OCI-LY1 (cell line): ENCODE measurements at regions not wholly inside any gene's neighbourhood (a gene's known extent, or its start where the extent isn't known, plus 50 kb on each side); places are given as distances from the start of the nearest gene placed in this dataset.

Experiments
- H2AFZ ChIP-seq: fragments of 200-600 bp; sonication (generic), shearing (Covaris generic); 2 replicates; pipeline ENCODE4 v1.6.0; 2014; ENCODE audit warnings: antibody characterized with exemption, mild to moderate bottlenecking, low read length
- H3F3A ChIP-seq: fragments of 200-600 bp; sonication (generic), shearing (Covaris generic); 2 replicates; pipeline ENCODE4 v1.6.0; 2014; ENCODE audit warnings: mild to moderate bottlenecking, antibody characterized with exemption, low read length, moderate library complexity; ENCODE audit not compliant: insufficient read depth
- H3K27ac ChIP-seq: fragments of 200-600 bp; sonication (generic); 2 replicates; pipeline ENCODE4 v1.5.1; 2014; ENCODE audit warnings: low read length, mixed run types, mild to moderate bottlenecking, low read depth; ENCODE audit not compliant: poor library complexity, severe bottlenecking
- H3K27me3 ChIP-seq: fragments of 200-600 bp; sonication (generic); 2 replicates; pipeline ENCODE4 v1.6.0; 2014; ENCODE audit warnings: antibody characterized with exemption, mild to moderate bottlenecking, low read length, moderate library complexity; ENCODE audit not compliant: insufficient read depth
- H3K36me3 ChIP-seq: fragments of 200-600 bp; sonication (generic); 2 replicates; pipeline ENCODE4 v1.6.1; 2014; ENCODE audit warnings: mild to moderate bottlenecking, antibody characterized with exemption, low read length, moderate library complexity, mixed read lengths; ENCODE audit not compliant: insufficient read depth
- H3K4me1 ChIP-seq: fragments of 200-600 bp; sonication (generic); 2 replicates; pipeline ENCODE4 v1.5.1; 2014; ENCODE audit warnings: mild to moderate bottlenecking, low read length, moderate library complexity; ENCODE audit not compliant: insufficient read depth, severe bottlenecking
- H3K4me2 ChIP-seq: fragments of 200-600 bp; sonication (generic), shearing (Covaris generic); 2 replicates; pipeline ENCODE4 v1.6.1; 2014; ENCODE audit warnings: low read length
- H3K4me3 ChIP-seq: fragments of 200-600 bp; sonication (generic); 2 replicates; pipeline ENCODE4 v1.5.1; 2014; ENCODE audit warnings: low read length, low read depth, mild to moderate bottlenecking, mixed read lengths; ENCODE audit not compliant: poor library complexity, severe bottlenecking
- H3K79me2 ChIP-seq: fragments of 200-600 bp; shearing (Covaris generic); 2 replicates; pipeline ENCODE4 v1.6.1; 2016; ENCODE audit warnings: mixed run types, low read length, mixed read lengths; ENCODE audit not compliant: insufficient read depth
- H3K9ac ChIP-seq: fragments of 200-600 bp; sonication (generic), shearing (Covaris generic); 2 replicates; pipeline ENCODE4 v1.6.1; 2014; ENCODE audit warnings: mild to moderate bottlenecking, low read length, mixed read lengths
- H3K9me2 ChIP-seq: fragments of 200-600 bp; sonication (generic), shearing (Covaris generic); 2 replicates; pipeline ENCODE4 v1.6.1; 2014; ENCODE audit warnings: low read depth, mild to moderate bottlenecking, low read length, mixed read lengths
- H3K9me3 ChIP-seq: fragments of 200-600 bp; shearing (Covaris generic); 2 replicates; pipeline ENCODE4 v1.6.1; 2014; ENCODE audit warnings: low read length, mixed read lengths
- H4K20me1 ChIP-seq: fragments of 200-600 bp; sonication (generic), shearing (Covaris generic); 2 replicates; pipeline ENCODE4 v1.6.0; 2016; ENCODE audit warnings: mild to moderate bottlenecking, low read length; ENCODE audit not compliant: insufficient read depth
- EZH2 ChIP-seq: fragments of 200-600 bp; sonication (generic), shearing (Covaris generic); IDR thresholded peaks from 2 replicates; pipeline ENCODE4 v1.8.0; 2017; ENCODE audit warnings: borderline replicate concordance, mixed run types, mild to moderate bottlenecking, antibody characterized with exemption, low read length, moderate library complexity, mixed read lengths
- TF ChIP-seq, protein P1 (sequence below): fragments of 200-600 bp; sonication (generic), shearing (Covaris generic); IDR thresholded peaks from 2 replicates; pipeline ENCODE4 v1.5.1; 2017; ENCODE audit warnings: mild to moderate bottlenecking, antibody characterized with exemption, low read length, moderate library complexity, mixed read lengths

DNA sequence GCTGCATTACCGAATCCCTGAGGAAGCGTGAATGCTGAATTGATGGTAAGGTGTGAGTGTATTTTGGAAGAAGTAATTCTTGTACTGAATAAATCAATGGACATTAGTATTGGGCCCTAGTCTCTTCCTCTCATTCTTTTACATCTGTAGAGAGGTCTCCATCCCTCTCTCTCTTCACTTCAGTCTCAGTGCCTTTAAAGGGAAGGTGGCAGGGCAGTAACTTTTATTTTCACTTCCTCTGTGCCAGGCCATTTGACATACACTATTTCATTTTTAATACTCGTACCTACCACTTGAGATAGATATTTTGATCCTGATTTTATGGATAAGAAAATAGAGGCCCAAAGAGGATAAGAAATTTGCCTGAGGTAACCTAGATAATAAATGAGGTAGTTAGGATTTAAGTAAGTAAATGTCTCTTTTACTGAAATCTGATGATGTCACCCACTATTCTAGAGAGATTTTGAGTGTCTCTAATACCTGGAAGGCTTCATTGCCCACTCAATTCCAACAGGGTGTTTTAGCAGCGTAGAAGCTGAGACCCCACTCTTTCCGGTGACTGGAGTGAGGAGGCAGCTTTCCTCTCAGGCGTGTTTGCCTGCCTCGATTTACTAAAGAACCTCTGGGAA, 177.9 kb upstream of the PRICKLE1 start:
- H3K36me3 ChIP-seq, result no peaks in the 10 kb centered on the region
- H2AFZ ChIP-seq, result no peak overlapping the region
- no peaks in the 10 kb centered on the region for H3K9me3 ChIP-seq
- no peak overlapping the region for H3K4me3 ChIP-seq
- H3F3A ChIP-seq, result no peaks in the 10 kb centered on the region
- H3K79me2 ChIP-seq, result no peaks in the 10 kb centered on the region
- no peaks in the 10 kb centered on the region for H3K27me3 ChIP-seq
- H3K4me2 ChIP-seq, result no peak overlapping the region
- H3K27ac ChIP-seq, result no peak overlapping the region
- H3K9me2 ChIP-seq, result no peaks in the 10 kb centered on the region
- no peaks in the 10 kb centered on the region for H3K4me1 ChIP-seq
- TF ChIP-seq, protein P1, sequence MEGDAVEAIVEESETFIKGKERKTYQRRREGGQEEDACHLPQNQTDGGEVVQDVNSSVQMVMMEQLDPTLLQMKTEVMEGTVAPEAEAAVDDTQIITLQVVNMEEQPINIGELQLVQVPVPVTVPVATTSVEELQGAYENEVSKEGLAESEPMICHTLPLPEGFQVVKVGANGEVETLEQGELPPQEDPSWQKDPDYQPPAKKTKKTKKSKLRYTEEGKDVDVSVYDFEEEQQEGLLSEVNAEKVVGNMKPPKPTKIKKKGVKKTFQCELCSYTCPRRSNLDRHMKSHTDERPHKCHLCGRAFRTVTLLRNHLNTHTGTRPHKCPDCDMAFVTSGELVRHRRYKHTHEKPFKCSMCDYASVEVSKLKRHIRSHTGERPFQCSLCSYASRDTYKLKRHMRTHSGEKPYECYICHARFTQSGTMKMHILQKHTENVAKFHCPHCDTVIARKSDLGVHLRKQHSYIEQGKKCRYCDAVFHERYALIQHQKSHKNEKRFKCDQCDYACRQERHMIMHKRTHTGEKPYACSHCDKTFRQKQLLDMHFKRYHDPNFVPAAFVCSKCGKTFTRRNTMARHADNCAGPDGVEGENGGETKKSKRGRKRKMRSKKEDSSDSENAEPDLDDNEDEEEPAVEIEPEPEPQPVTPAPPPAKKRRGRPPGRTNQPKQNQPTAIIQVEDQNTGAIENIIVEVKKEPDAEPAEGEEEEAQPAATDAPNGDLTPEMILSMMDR, result no peak
- no peak for TF ChIP-seq EZH2
- H3K9ac ChIP-seq, result no peak overlapping the region
- no peaks in the 10 kb centered on the region for H4K20me1 ChIP-seq

DNA sequence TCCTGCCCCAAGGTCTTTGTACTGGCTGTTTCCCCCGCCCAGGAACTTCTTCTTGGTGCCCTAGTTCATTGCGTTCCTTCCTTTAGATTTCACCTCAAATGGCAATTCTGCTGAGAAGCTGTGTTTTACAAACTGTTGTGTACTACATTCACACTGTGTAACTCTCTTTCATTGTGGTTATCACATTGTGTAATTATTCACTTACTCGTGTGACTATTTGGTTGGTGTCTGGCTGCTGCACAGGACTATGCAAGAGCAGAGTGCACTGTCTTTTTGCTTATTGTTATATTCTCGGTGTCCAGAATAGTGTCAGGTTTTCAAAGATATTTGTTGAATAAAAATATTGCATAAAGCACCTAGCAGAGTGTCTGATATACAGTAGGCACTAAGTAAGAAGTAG, 177.2 kb upstream of the PRICKLE1 start:
- TF ChIP-seq, protein P1, result no peak
- no peak for TF ChIP-seq EZH2
- H3K4me2 ChIP-seq, result no peak overlapping the region
- H3K4me3 ChIP-seq, result no peak overlapping the region
- no peaks in the 10 kb centered on the region for H3K9me2 ChIP-seq
- no peaks in the 10 kb centered on the region for H3K36me3 ChIP-seq
- no peaks in the 10 kb centered on the region for H3K79me2 ChIP-seq
- no peaks in the 10 kb centered on the region for H3K27me3 ChIP-seq
- no peaks in the 10 kb centered on the region for H3K9me3 ChIP-seq
- H4K20me1 ChIP-seq, result no peaks in the 10 kb centered on the region
- no peak overlapping the region for H3K9ac ChIP-seq
- no peak overlapping the region for H3K27ac ChIP-seq
- no peaks in the 10 kb centered on the region for H3F3A ChIP-seq
- no peak overlapping the region for H2AFZ ChIP-seq
- H3K4me1 ChIP-seq, result no peaks in the 10 kb centered on the region

DNA sequence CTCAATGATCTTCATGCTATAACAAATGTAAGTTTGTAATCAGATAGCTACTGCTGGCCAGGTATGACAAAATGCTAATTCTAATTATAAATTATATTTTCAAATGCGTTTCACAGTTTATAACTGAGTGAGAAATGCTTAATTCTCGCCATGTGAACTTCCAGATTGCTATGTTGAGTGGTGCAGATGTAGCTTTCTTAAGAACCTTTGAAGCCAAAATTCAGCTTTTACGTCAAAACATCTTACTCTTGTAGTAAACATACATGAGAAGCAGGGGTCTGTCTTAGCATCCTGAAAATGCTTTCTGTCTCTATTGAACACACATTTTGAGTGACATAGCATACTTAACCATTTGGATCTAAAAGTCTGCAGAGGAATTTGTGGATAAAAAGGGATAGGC, 176.5 kb upstream of the PRICKLE1 start:
- Histone ChIP-seq H2AFZ (no peak overlapping the region), H3K9me3 (no peaks in the 10 kb centered on the region), H4K20me1 (no peaks in the 10 kb centered on the region), H3K4me3 (no peak overlapping the region), H3K9ac (no peak overlapping the region), H3K36me3 (no peaks in the 10 kb centered on the region), H3K4me1 (no peaks in the 10 kb centered on the region), H3K27me3 (no peaks in the 10 kb centered on the region), H3K79me2 (no peaks in the 10 kb centered on the region), H3K4me2 (no peak overlapping the region), H3K9me2 (no peaks in the 10 kb centered on the region), H3F3A (no peaks in the 10 kb centered on the region), H3K27ac (no peak overlapping the region)
- TF ChIP-seq, protein P1, result no peak
- no peak for TF ChIP-seq EZH2
